CD4-positive, alpha-beta T cell (primary cell): ENCODE measurements at regions not wholly inside any gene's neighbourhood (a gene's known extent, or its start where the extent isn't known, plus 50 kb on each side); places are given as distances from the start of the nearest gene placed in this dataset.

ENCODE experiments used
- ATAC-seq: fragments of 200-7000 bp; cut with Tn5 transposase; one replicate; pipeline ENCODE4 v1.10.0; 2022; ENCODE audit warnings: mild to moderate bottlenecking; ENCODE audit not compliant: poor library complexity
- CTCF ChIA-PET: fragments of 350-600 bp; sonication (Branson Sonifier 250); formaldehyde crosslinking; loops from one replicate; lab custom pipeline; 2021; ENCODE audit warnings: antibody characterized with exemption, inconsistent platforms; lab: Charles Lee
- POLR2A ChIA-PET: fragments of 350-600 bp; sonication (Branson Sonifier 250); formaldehyde crosslinking; loops from one replicate; lab custom pipeline; 2021; ENCODE audit warnings: antibody characterized with exemption, inconsistent platforms; lab: Charles Lee
- DNase-seq, 14 experiments: peaks; one replicate each; pipeline ENCODE4 v3.0.0-alpha.2; 2013 to 2020; ENCODE audit warnings: mixed read lengths in 2 of 14
- H3K27ac ChIP-seq, 2 donors: one replicate each; pipeline versions ENCODE4 v1.5.1 to v1.7.0; 2013; ENCODE audit warnings: low read length in 2 of 2, low read depth in 1 of 2, mild to moderate bottlenecking in 1 of 2
- H3K27me3 ChIP-seq, 2 experiments: 1 replicate in 1 of 2; 2 replicates in 1 of 2; pipeline versions ENCODE4 v1.6.1 to v1.7.0; 2013; ENCODE audit warnings: low read length in 2 of 2, control low read depth in 1 of 2, mild to moderate bottlenecking in 1 of 2, moderate library complexity in 1 of 2; ENCODE audit not compliant: insufficient read depth in 2 of 2, control insufficient read depth in 1 of 2
- H3K36me3 ChIP-seq: one replicate; pipeline ENCODE4 v1.6.1; 2013; ENCODE audit warnings: low read length, control low read depth; ENCODE audit not compliant: insufficient read depth
- H3K4me1 ChIP-seq: one replicate; pipeline ENCODE4 v1.6.1; 2013; ENCODE audit warnings: low read length, control low read depth; ENCODE audit not compliant: insufficient read depth
- H3K4me3 ChIP-seq: one replicate; pipeline ENCODE4 v1.5.1; 2013; ENCODE audit warnings: mild to moderate bottlenecking, low read length, moderate library complexity
- H3K9me3 ChIP-seq, 2 experiments: 1 replicate in 1 of 2; 2 replicates in 1 of 2; pipeline versions ENCODE4 v1.6.1 to v1.7.0; 2013; ENCODE audit warnings: low read length in 2 of 2, mild to moderate bottlenecking in 2 of 2, control low read depth in 1 of 2, moderate library complexity in 1 of 2; ENCODE audit not compliant: control insufficient read depth in 1 of 2, insufficient read depth in 1 of 2
- H3K27ac Mint-ChIP-seq: one replicate; pipeline ENCODE4 v1.8.0; 2020; ENCODE audit warnings: mixed read lengths
- H3K27me3 Mint-ChIP-seq: one replicate; pipeline ENCODE4 v1.8.0; 2021; ENCODE audit warnings: mixed read lengths
- H3K36me3 Mint-ChIP-seq: one replicate; pipeline ENCODE4 v1.8.0; 2021; ENCODE audit warnings: low read depth, mixed read lengths
- H3K4me1 Mint-ChIP-seq: one replicate; pipeline ENCODE4 v1.8.0; 2021; ENCODE audit warnings: low read depth, mixed read lengths
- H3K4me3 Mint-ChIP-seq: one replicate; pipeline ENCODE4 v1.8.0; 2020; ENCODE audit warnings: mild to moderate bottlenecking, mixed read lengths
- H3K9me3 Mint-ChIP-seq: one replicate; pipeline ENCODE4 v1.8.0; 2020; ENCODE audit warnings: mixed read lengths
- intact Hi-C, 2 experiments: fragments of 100-400 bp; cut with DNase I in 1 of 2; cut with micrococcal nuclease in 1 of 2; formaldehyde crosslinking; loops; one replicate each; pipeline versions ENCODE4 v1.15.1 to v1.9.0; 2023 to 2025; cut with DNase I, micrococcal nuclease
- TF ChIP-seq, protein P1 (sequence below): fragments of 200-600 bp; IDR thresholded peaks from one replicate; pipeline ENCODE4 v1.8.0; 2022; ENCODE audit warnings: antibody characterized with exemption, mild to moderate bottlenecking

- Histone ChIP-seq H3K36me3 (no peaks in the 10 kb centered on the region), H3K27ac (no peak overlapping the region), H3K4me1 (no peaks in the 10 kb centered on the region), H3K27me3 (no peaks in the 10 kb centered on the region), H3K9me3 (no peaks in the 10 kb centered on the region), H3K4me3 (no peak overlapping the region)
- no peak overlapping the region for H3K4me3 Mint-ChIP-seq
- intact Hi-C loops: no loop called here
- H3K4me1 Mint-ChIP-seq: no peaks in the 10 kb centered on the region
- POLR2A ChIA-PET: no interaction called here
- H3K9me3 Mint-ChIP-seq: no peaks in the 10 kb centered on the region
- H3K36me3 Mint-ChIP-seq: no peaks in the 10 kb centered on the region
- ATAC-seq (no peak), DNase-seq (no peak)
- no peaks in the 10 kb centered on the region for H3K27me3 Mint-ChIP-seq
- CTCF ChIA-PET: no interaction called here
- TF ChIP-seq, protein P1, sequence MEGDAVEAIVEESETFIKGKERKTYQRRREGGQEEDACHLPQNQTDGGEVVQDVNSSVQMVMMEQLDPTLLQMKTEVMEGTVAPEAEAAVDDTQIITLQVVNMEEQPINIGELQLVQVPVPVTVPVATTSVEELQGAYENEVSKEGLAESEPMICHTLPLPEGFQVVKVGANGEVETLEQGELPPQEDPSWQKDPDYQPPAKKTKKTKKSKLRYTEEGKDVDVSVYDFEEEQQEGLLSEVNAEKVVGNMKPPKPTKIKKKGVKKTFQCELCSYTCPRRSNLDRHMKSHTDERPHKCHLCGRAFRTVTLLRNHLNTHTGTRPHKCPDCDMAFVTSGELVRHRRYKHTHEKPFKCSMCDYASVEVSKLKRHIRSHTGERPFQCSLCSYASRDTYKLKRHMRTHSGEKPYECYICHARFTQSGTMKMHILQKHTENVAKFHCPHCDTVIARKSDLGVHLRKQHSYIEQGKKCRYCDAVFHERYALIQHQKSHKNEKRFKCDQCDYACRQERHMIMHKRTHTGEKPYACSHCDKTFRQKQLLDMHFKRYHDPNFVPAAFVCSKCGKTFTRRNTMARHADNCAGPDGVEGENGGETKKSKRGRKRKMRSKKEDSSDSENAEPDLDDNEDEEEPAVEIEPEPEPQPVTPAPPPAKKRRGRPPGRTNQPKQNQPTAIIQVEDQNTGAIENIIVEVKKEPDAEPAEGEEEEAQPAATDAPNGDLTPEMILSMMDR: no peak
- no peak overlapping the region for H3K27ac Mint-ChIP-seq
Observed at GRCh38 chrX:21153033-21153432, 221.2 kb upstream of the CNKSR2 start.

DNA sequence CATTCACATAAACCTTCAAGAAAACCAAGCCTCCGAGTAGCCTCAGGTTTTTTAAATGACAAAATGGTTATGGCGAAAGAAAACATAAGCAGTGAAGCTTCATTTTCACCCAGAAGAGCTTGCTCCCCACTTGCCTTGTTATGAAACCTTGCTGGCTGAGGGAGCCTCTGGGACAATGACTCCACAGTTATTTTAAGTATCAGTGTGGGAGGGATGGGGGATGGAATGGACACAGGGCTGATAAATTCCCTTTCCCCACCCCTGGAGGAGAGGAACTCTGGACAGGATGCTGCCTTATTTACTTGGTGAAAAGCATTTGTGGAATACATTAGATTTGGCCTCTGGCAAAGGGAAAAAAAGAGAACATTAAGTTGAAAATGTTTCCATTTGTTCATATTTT is 220.7 kb upstream of the CNKSR2 start:
- no peaks in the 10 kb centered on the region for H3K36me3 ChIP-seq
- no peaks in the 10 kb centered on the region for H3K9me3 Mint-ChIP-seq
- no peaks in the 10 kb centered on the region for H3K36me3 Mint-ChIP-seq
- no peak overlapping the region for H3K27ac Mint-ChIP-seq
- ChIA-PET POLR2A (no interaction called here), CTCF (no interaction called here)
- no peaks in the 10 kb centered on the region for H3K27me3 Mint-ChIP-seq
- H3K4me1 Mint-ChIP-seq: no peaks in the 10 kb centered on the region
- no peaks in the 10 kb centered on the region for H3K27me3 ChIP-seq
- TF ChIP-seq, protein P1: no peak
- no peak overlapping the region for H3K27ac ChIP-seq
- ATAC-seq (no peak), DNase-seq (no peak)
- intact Hi-C loops: no loop called here
- H3K4me1 ChIP-seq: no peaks in the 10 kb centered on the region
- no peaks in the 10 kb centered on the region for H3K9me3 ChIP-seq
- no peak overlapping the region for H3K4me3 ChIP-seq
- no peak overlapping the region for H3K4me3 Mint-ChIP-seq

DNA sequence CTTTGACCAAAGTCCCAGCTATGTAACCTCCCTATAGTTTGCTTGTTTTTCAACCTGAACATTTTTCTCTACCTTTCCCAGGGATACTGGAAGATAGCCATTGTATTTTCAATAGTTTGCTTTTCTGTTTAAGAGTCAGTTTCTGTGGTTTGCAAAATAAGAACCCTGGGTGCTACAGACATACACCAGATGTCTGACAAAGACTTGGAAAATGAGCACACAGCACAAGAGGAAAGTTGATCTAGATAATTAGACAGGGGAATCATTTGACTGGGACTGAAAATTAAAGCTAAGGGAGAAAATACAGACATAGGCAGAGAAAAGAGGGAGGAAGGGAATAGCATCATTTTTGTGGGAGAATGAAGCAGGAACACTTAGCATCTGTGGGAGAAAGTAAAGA is 218.3 kb upstream of the CNKSR2 start:
- CTCF ChIA-PET: no interaction called here
- no peaks in the 10 kb centered on the region for H3K9me3 ChIP-seq
- POLR2A ChIA-PET: no interaction called here

More for the DNA sequence above, 218.3 kb upstream of the CNKSR2 start:
- no peaks in the 10 kb centered on the region for H3K27me3 Mint-ChIP-seq
- no peaks in the 10 kb centered on the region for H3K27me3 ChIP-seq
- no peak for ATAC-seq
- no peak for DNase-seq
- no peaks in the 10 kb centered on the region for H3K36me3 ChIP-seq
- H3K4me1 Mint-ChIP-seq: no peaks in the 10 kb centered on the region
- H3K4me1 ChIP-seq: no peaks in the 10 kb centered on the region
- no peaks in the 10 kb centered on the region for H3K9me3 Mint-ChIP-seq
- no peak overlapping the region for H3K4me3 ChIP-seq
- TF ChIP-seq, protein P1: no peak
- no peak overlapping the region for H3K27ac Mint-ChIP-seq
- no peak overlapping the region for H3K4me3 Mint-ChIP-seq
- H3K36me3 Mint-ChIP-seq: no peaks in the 10 kb centered on the region
- intact Hi-C loops: no loop called here
- H3K27ac ChIP-seq: no peak overlapping the region
